Tibial artery (tissue), 4 donors: ENCODE measurements at regions not wholly inside any gene's neighbourhood (a gene's known extent, or its start where the extent isn't known, plus 50 kb on each side); places are given as distances from the start of the nearest gene placed in this dataset.

Experiments used
- DNase-seq, 2 donors: peaks; one replicate each; pipeline ENCODE4 v3.0.0-alpha.2; 2019
- H3K27ac ChIP-seq, 2 donors: fragments of 200-600 bp; sonication (generic) in 1 of 2; 1 replicate in 1 of 2; 2 replicates in 1 of 2; pipeline ENCODE4 v1.5.1; 2018 to 2019; ENCODE audit warnings: mild to moderate bottlenecking in 1 of 2
- H3K27me3 ChIP-seq, 2 donors: fragments of 200-600 bp; sonication (generic) in 1 of 2; one replicate each; pipeline versions ENCODE4 v1.5.1 to v1.6.0; 2016 to 2019
- H3K36me3 ChIP-seq, 3 donors: fragments of 200-600 bp; sonication (generic) in 2 of 3; one replicate each; pipeline ENCODE4 v1.5.1; 2016 to 2019; ENCODE audit warnings: mild to moderate bottlenecking in 2 of 3
- H3K4me1 ChIP-seq, 4 donors: fragments of 200-600 bp; sonication (generic) in 2 of 4; 1 replicate in 3 of 4; 2 replicates in 1 of 4; pipeline ENCODE4 v1.5.1; 2016 to 2019
- H3K4me3 ChIP-seq, 2 donors: fragments of 200-600 bp; sonication (generic) in 1 of 2; 1 replicate in 1 of 2; 2 replicates in 1 of 2; pipeline ENCODE4 v1.5.1; 2018 to 2019; ENCODE audit warnings: mild to moderate bottlenecking in 2 of 2
- H3K9me3 ChIP-seq, 3 donors: fragments of 200-600 bp; sonication (generic) in 1 of 3; one replicate each; pipeline ENCODE4 v1.5.1; 2016 to 2019
- intact Hi-C: fragments of 100-400 bp; cut with DNase I; formaldehyde crosslinking; loops from one replicate; pipeline ENCODE4 v1.15.0; 2023; ENCODE audit warnings: low total_unique reads
- TF ChIP-seq, protein P1 (sequence below), 2 experiments: fragments of 200-600 bp in 1 of 2; fragments of 450-650 bp in 1 of 2; IDR thresholded peaks; one replicate each; pipeline ENCODE4 v1.5.1; 2017 to 2019; ENCODE audit warnings: antibody characterized with exemption in 2 of 2, mild to moderate bottlenecking in 1 of 2, moderate library complexity in 1 of 2

DNA sequence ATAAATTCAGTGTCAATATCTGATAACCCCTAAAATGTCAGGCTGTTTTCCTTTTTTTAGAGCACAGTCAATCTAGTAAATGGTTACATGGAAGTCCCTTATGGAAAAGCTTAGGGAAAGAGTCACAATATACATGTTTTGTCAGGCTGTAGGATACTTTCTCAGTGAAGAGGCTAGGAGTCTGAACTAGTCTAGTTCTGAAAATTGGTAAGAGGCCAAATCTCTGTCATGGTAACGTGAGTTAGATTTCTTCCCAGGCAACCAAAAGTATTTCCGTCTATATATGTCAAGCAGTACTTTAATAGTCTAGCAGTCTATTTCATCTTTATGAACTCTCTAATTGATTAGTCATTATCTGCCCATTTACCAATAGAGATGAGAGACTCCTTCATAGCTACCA, 215.9 kb upstream of the LRRC3B start:
- Histone ChIP-seq H3K4me1 (no peaks in the 10 kb centered on the region), H3K27me3 (no peaks in the 10 kb centered on the region), H3K27ac (no peak overlapping the region), H3K36me3 (no peaks in the 10 kb centered on the region), H3K4me3 (no peak overlapping the region), H3K9me3 (no peaks in the 10 kb centered on the region)
- intact Hi-C loops: no loop called here
- TF ChIP-seq, protein P1, sequence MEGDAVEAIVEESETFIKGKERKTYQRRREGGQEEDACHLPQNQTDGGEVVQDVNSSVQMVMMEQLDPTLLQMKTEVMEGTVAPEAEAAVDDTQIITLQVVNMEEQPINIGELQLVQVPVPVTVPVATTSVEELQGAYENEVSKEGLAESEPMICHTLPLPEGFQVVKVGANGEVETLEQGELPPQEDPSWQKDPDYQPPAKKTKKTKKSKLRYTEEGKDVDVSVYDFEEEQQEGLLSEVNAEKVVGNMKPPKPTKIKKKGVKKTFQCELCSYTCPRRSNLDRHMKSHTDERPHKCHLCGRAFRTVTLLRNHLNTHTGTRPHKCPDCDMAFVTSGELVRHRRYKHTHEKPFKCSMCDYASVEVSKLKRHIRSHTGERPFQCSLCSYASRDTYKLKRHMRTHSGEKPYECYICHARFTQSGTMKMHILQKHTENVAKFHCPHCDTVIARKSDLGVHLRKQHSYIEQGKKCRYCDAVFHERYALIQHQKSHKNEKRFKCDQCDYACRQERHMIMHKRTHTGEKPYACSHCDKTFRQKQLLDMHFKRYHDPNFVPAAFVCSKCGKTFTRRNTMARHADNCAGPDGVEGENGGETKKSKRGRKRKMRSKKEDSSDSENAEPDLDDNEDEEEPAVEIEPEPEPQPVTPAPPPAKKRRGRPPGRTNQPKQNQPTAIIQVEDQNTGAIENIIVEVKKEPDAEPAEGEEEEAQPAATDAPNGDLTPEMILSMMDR (IDR thresholded peaks at IDR 0.05): no peak
- no peak for DNase-seq

DNA sequence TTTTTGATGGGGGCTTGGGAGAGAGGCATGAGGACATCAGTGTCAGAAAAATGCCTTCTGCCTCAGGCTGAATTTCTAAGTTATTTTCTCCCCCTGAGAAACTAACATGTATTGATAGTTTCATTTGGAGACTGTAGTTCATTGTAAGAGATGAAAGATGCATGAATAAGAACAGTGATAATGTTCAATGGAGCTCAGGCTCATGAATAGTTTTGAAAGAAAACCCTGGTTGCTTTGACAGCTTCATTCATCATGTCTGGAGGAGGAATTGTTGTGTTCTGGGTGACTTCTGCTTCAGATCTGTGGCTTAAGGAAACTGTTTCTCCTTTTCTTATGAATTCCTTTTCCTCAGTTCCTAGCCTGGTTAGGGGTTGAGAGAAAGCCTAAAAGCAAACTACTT, 204.0 kb upstream of the LRRC3B start:
- no peak for DNase-seq
- H3K9me3 ChIP-seq: no peaks in the 10 kb centered on the region

DNA sequence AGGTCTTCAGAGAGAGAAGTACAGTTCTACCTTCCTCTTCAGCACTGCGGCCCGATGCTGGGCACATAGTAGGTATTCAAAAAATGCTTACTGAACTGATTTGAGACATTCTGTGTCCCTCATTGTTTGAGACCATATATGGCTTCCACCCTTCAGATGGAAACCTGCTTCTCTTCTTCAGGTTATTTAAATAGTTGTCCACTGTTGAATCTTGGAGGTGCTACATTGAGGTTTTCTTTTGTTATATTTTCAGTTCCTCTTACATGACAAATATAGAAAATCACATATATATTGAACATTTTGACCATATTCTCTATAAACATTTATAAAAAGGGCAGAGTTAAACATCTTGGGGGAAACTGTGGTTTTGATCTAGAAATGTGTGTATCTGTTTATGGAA, 200.2 kb upstream of the LRRC3B start:
- no peaks in the 10 kb centered on the region for H3K9me3 ChIP-seq
- intact Hi-C loops: no loop called here
- H3K36me3 ChIP-seq: no peaks in the 10 kb centered on the region
- no peaks in the 10 kb centered on the region for H3K27me3 ChIP-seq
- TF ChIP-seq, protein P1 (IDR thresholded peaks at IDR 0.05): no peak
- H3K27ac ChIP-seq: no peak overlapping the region
- no peak overlapping the region for H3K4me3 ChIP-seq
- no peak for DNase-seq
- H3K4me1 ChIP-seq: no peaks in the 10 kb centered on the region

More for the DNA sequence above, 204.0 kb upstream of the LRRC3B start:
- intact Hi-C loops: no loop called here
- TF ChIP-seq, protein P1 (IDR thresholded peaks at IDR 0.05): no peak
- Histone ChIP-seq H3K27ac (no peak overlapping the region), H3K4me3 (no peak overlapping the region), H3K36me3 (no peaks in the 10 kb centered on the region), H3K27me3 (no peaks in the 10 kb centered on the region), H3K4me1 (no peaks in the 10 kb centered on the region)

DNA sequence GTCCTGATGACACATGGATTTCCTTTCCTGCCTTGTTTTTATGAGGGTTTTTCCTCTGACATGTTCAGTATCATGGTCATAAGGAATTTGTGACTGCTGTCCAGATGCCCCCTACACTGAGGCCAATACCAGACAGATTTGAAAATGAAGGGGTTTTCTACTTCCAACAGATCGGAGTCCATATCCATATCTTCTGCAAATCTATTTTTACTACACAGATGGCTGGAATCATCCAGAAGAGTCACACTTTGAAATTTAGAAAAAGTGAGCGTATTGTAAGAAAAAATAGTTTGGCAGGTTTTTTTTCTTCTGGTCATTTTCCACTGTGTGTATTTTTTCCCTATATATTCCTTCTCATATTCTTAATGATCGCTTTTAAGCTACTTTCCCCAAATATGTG, 197.5 kb upstream of the LRRC3B start:
- no peak for DNase-seq
- no peaks in the 10 kb centered on the region for H3K4me1 ChIP-seq
- H3K36me3 ChIP-seq: no peaks in the 10 kb centered on the region
- intact Hi-C loops: no loop called here
- no peaks in the 10 kb centered on the region for H3K9me3 ChIP-seq
- TF ChIP-seq, protein P1 (IDR thresholded peaks at IDR 0.05): no peak
- H3K4me3 ChIP-seq: no peak overlapping the region
- no peaks in the 10 kb centered on the region for H3K27me3 ChIP-seq
- H3K27ac ChIP-seq: no peak overlapping the region

DNA sequence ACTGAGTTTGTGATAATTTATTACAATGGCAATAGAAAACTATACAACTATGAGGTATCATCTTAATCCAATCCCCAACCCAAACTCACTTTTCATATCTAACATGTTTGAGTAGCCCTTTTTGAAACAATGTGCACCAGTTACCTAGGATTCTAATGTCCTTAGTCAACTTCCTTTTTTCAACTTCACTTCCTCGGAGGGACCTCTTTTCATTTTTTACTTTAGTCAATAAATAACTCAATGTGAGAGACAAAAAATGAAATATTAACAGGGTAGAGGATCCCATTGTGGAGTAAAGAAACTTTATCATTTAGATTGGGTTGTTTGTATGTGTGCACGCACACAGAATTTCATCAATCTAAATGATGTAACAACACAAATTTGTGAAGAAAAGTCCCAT, 193.6 kb upstream of the LRRC3B start:
- Histone ChIP-seq H3K9me3 (no peaks in the 10 kb centered on the region), H3K36me3 (no peaks in the 10 kb centered on the region), H3K4me1 (no peaks in the 10 kb centered on the region), H3K4me3 (no peak overlapping the region), H3K27me3 (no peaks in the 10 kb centered on the region), H3K27ac (no peak overlapping the region)
- intact Hi-C loops: no loop called here
- TF ChIP-seq, protein P1 (IDR thresholded peaks at IDR 0.05): no peak
- DNase-seq: no peak

DNA sequence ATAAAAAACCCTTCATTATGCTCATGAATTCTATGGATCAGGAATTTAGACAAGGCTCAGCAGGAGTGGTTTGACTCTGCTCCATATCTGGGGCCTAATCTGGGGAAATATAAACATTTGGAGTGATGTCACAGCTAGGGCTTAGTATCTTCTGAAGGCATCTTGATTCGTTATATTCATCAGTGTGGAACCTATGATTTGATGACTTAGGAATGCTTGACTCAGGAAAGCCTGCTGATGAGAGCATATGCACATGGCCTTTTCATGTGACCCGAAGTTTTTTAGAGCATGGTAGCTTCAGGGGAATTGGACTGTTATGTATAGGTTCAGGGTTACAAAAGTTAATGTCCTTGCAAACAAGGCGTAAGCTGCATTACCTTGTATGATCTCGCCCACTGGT, 184.9 kb upstream of the LRRC3B start:
- Histone ChIP-seq H3K9me3 (no peaks in the 10 kb centered on the region), H3K27me3 (no peaks in the 10 kb centered on the region), H3K36me3 (no peaks in the 10 kb centered on the region), H3K4me3 (no peak overlapping the region), H3K4me1 (no peaks in the 10 kb centered on the region), H3K27ac (no peak overlapping the region)
- TF ChIP-seq, protein P1 (IDR thresholded peaks at IDR 0.05): no peak
- DNase-seq: no peak
- intact Hi-C loops: no loop called here
